ENCODE measurements at regions not wholly inside any gene's neighbourhood (a gene's known extent, or its start where the extent isn't known, plus 50 kb on each side); places are given as distances from the start of the nearest gene placed in this dataset.

- TF ChIP-seq CTCF (conservative IDR thresholded peaks at IDR 0.05 in 1 of 2, IDR thresholded peaks at IDR 0.05 in 1 of 2; ENCODE audit: low read depth in 1 of 2, low read length in 2 of 2) (no peak), EZH2 (IDR thresholded peaks at IDR 0.05; ENCODE audit: low read length, missing control alignments) (no peak)
Measured at GRCh38 chr2:204436230-204436629, 109.0 kb upstream of the PARD3B start.
